Bronchial epithelial cell (primary cell): ENCODE measurements at regions not wholly inside any gene's neighbourhood (a gene's known extent, or its start where the extent isn't known, plus 50 kb on each side); places are given as distances from the start of the nearest gene placed in this dataset.

ENCODE experiments used
- DNase-seq: peaks from one replicate; pipeline ENCODE4 v3.0.0-alpha.2; 2010; ENCODE audit warnings: low read depth
- FAIRE-seq: peaks from 2 replicates; lab custom pipeline; 2011; peaks lifted over from hg19 to GRCh38; lab: Jason Lieb, UNC
- H3K27me3 ChIP-seq: 2 replicates; pipeline ENCODE4 v1.5.1; 2011; ENCODE audit warnings: low read length; ENCODE audit not compliant: control insufficient read depth, insufficient read depth
- H3K36me3 ChIP-seq: 2 replicates; pipeline ENCODE4 v1.5.1; 2011; ENCODE audit warnings: low read length; ENCODE audit not compliant: control insufficient read depth, insufficient read depth
- H3K4me3 ChIP-seq: 2 replicates; pipeline ENCODE4 v1.5.1; 2011; ENCODE audit warnings: mild to moderate bottlenecking, low read depth, low read length, control low read depth
- CTCF ChIP-seq: IDR thresholded peaks from 2 replicates; pipeline ENCODE4 v1.5.1; 2011; ENCODE audit warnings: mild to moderate bottlenecking, moderate library complexity, low read length, control low read depth, inconsistent platforms; ENCODE audit not compliant: insufficient read depth, severe bottlenecking

- no peak for TF ChIP-seq CTCF
- no peak for DNase-seq
- no peak for FAIRE-seq
- no peaks in the 10 kb centered on the region for H3K36me3 ChIP-seq
- no peaks in the 10 kb centered on the region for H3K27me3 ChIP-seq
- no peak overlapping the region for H3K4me3 ChIP-seq
Measured at GRCh38 chr2:200039724-200040650, 84.6 kb downstream of the MAIP1 start.

- FAIRE-seq, result peak; percentile 7
- Histone ChIP-seq H3K36me3 (no peaks in the 10 kb centered on the region), H3K27me3 (no peaks in the 10 kb centered on the region), H3K4me3 (no peak overlapping the region)
- TF ChIP-seq CTCF, result no peak
- no peak for DNase-seq
Measured at GRCh38 chr2:200040831-200041230, 85.4 kb downstream of the MAIP1 start.

GRCh38 chr2:200041639-200042038 is 86.3 kb downstream of the MAIP1 start:
- H3K4me3 ChIP-seq, result no peak overlapping the region
- H3K36me3 ChIP-seq, result no peaks in the 10 kb centered on the region
- no peak for DNase-seq
- FAIRE-seq, result no peak
- no peak for TF ChIP-seq CTCF
- H3K27me3 ChIP-seq, result no peaks in the 10 kb centered on the region

- no peaks in the 10 kb centered on the region for H3K36me3 ChIP-seq
- no peaks in the 10 kb centered on the region for H3K27me3 ChIP-seq
- FAIRE-seq (no peak), DNase-seq (peak; percentile 72)
- H3K4me3 ChIP-seq, result no peak overlapping the region
- TF ChIP-seq CTCF, result no peak
Measured at GRCh38 chr2:200042102-200042735, 86.8 kb downstream of the MAIP1 start.

GRCh38 chr2:200042944-200043343 is 87.6 kb downstream of the MAIP1 start:
- FAIRE-seq (no peak), DNase-seq (peak; percentile 47)
- Histone ChIP-seq H3K4me3 (no peak overlapping the region), H3K36me3 (no peaks in the 10 kb centered on the region), H3K27me3 (no peaks in the 10 kb centered on the region)
- TF ChIP-seq CTCF, result no peak
